ENCODE measurements at regions not wholly inside any gene's neighbourhood (a gene's known extent, or its start where the extent isn't known, plus 50 kb on each side); places are given as distances from the start of the nearest gene placed in this dataset.
"Not testable (repeated sequence)": the region's sequence is repeated elsewhere in the genome, so short reads cannot be mapped to it uniquely, and the experiment has no call there.

DNA sequence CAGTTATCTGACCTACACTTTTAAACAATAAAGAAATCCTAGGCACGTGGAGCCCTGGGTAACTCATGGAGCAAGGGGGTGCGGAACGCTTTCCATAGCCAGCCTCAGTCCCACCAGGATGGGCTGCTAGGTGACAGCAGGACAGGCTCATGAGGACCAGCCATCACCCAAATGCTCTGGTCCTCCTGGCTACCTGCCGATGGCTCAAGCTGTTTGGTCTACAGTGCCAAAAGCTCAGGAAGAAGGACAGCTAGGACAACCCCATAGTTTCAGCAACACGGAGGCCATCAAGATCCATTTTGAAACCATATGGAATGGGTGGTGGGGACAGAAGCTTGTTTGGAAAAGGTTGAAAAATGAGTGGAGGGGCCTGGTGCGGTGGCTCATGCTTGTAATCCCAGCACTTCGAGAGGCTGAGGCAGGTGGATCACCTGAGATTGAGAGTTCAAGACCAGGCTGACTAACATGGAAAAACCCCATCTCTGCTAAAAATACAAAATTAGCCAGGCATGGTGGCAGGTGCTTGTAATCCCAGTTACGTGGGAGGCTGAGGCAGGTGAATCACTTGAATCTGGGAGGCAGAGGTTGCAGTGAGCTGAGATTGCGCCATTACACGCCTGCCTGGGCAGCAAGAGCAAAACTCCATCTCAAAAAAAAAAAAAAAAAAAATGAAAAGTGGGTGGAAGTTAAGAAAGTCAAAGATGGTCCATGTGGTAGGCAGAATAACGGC is 93.7 kb upstream of the ALDH3B2 start:
- DNase-seq = not testable (repeated sequence)

DNA sequence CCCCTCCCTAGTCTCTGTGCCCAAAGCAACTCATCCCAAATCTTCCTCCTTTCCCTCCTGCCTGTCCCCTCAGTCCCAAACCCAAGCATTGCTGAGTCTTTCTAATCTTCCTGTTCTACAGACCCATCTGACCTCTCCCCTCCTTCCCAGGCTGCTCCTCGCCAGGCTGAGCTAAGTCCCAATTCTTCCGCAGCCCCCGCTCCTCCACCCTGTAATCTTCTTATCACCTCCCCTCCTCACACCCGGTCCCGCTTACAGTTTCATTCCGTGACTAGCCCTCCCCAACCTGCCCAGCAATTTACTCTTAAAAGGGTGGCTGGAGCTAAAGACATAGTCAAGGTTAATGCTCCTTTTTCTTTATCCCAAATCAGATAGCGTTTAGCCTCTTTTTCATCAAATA is 86.8 kb upstream of the ALDH3B2 start:
- DNase-seq = not testable (repeated sequence)

DNA sequence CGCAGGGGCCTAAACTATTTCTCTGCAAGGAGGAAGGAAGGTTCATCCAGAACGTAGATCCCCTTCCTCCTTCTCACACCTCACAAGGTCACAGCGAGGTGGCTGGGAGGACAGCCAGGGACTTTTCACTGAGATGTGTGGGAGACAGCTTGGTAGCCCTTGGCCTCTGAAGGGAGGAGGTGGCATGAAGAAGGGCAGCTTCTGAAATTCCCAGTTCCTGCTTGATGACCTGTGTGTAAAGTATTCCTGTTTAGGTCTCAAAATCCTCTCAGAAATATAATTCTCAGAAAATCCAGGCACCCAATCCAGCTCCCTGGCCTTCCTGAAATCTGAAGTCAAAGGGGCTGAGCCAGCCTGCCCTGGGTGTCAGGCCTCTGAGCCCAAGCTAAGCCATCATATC is 84.9 kb upstream of the ALDH3B2 start:
- DNase-seq = not testable (repeated sequence)

DNA sequence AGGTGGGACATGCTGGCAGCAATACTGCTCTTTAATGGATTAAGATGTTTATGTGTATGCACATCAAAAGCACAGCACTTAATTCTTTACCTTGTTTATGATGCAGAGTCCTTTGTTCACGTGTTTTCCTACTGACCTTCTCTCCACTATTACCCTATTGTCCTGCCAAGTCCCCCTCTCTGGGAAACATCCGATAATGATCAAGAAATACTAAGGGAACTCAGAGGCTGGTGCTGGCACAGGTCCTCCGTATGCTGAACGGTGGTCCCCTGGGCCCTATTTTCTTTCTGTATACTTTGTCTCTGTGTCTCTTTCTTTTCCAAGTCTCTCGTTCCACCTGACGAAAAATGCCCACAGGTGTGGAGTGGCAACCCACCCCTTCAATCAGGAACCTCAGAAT is 84.0 kb upstream of the ALDH3B2 start:
- not testable (repeated sequence) for DNase-seq

DNA sequence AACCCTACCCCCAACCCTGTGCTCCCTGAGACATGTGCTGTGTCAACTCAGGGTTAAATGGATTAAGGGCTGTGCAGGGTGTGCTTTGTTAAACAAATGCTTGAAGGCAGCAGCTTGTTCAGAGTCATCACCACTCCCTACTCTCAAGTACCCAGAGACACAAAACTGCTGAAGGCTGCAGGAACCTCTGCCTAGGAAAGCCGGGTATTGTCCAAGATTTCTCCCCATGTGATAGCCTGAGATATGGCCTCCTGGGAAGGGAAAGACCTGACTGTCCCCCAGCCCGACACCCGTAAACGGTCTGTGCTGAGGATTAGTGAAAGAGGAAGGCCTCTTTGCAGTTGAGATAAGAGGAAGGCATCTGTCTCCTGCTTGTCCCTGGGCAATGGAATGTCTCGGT is 83.6 kb upstream of the ALDH3B2 start:
- peak in 1 of 3 experiments; percentile 57 for DNase-seq

DNA sequence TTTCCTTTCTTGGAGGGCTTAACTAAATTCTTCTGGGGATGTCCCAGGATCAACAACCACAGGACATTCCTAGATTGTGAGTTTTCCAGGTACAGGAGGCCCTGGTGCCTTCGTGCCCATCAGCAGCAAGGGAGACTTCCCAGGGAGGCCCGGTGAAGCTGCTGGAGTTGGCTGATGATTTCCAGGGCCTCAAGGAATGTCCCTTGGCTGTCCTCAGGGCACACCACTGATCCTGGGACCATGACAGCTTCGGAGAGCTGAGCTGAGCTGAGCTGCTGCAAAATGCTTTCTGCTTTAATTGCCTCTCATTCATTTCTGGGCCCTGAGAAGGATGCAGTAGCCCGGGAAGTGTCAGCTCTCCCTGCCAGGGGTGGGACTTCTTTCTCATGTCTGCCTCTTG is 79.4 kb upstream of the ALDH3B2 start:
- DNase-seq = not testable (repeated sequence)

DNA sequence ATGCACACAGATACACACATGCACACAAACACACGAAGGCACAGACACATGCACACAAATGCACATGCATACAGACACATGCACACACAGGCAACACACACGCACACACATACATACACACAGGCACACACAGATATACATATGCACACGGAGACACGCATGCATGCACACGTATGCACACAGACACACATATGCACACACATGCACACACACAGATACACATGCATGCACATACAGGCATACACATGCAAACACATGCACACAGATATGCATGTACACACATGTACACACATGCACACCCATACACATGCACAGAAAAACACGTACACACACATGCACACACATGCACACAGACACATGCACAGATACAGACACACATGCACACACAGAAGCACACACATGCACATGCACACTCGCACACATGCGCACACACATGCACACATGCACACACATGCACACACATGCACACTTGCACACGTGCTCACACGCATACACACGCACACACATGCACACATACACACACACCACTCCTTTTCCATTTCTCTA is 70.8 kb upstream of the ALDH3B2 start:
- no peak for DNase-seq

DNA sequence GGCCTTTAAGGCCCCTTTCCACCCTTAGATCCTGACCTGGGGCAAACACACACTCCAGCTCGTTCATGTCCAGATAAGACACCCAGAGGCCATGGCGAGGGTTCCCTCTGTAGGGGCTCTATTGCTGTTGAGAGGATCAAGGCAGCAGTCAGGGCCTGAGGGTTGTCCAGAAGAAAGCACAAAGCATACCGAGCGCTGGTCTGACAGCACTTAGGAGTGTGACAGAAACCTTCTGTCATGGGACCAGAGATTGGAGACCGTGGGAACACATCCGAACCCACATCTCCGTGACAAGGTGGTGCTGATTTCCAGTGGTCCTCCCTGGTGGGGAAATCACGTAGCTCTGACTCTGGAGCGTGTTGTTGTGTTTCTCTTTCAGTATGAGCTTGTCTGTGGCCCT is 69.8 kb upstream of the ALDH3B2 start:
- DNase-seq = not testable (repeated sequence)

DNA sequence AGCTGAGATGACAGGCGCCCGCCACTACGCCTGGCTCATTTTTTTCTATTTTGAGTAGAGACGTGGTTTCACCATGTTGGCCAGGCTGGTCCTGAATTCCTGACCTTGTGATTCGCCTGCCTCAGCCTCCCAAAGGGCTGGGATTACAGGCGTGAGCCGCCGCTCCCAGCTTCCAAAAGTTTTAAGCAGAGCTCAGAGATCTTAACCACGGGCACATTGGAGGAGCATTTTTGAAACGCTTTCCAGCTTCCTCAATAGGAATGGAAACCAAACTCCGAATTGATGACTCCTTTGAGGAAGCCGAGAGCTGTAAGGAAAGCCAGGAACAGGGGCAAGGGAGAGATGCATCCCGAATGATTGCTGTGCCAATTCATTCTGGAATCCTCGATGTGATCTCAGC is 63.8 kb upstream of the ALDH3B2 start:
- DNase-seq = not testable (repeated sequence)

DNA sequence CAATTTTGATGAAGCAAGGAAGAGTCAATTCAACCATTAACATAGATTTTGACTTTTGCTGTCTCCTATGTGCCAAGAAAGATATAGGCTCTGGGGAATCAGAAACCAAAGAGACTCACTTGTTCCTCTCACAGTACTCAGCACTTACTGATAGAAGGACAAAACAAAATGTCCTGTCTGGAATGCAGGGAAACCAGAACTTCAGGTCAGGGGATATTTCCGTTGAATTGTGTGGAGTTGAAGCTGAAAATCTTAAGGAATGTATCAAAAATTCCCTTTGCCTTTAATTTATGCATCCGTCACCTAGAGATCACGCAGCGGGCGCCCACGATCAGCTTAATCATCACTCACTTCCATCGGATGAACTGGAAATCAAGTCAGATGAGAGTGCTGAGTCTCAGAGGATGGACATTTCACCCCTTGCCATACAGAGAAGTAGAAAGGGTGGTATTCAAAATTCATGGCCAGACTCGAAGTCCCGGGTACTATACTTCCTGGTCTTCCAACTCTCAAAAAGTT is 63.2 kb upstream of the ALDH3B2 start:
- not testable (repeated sequence) for DNase-seq

DNA sequence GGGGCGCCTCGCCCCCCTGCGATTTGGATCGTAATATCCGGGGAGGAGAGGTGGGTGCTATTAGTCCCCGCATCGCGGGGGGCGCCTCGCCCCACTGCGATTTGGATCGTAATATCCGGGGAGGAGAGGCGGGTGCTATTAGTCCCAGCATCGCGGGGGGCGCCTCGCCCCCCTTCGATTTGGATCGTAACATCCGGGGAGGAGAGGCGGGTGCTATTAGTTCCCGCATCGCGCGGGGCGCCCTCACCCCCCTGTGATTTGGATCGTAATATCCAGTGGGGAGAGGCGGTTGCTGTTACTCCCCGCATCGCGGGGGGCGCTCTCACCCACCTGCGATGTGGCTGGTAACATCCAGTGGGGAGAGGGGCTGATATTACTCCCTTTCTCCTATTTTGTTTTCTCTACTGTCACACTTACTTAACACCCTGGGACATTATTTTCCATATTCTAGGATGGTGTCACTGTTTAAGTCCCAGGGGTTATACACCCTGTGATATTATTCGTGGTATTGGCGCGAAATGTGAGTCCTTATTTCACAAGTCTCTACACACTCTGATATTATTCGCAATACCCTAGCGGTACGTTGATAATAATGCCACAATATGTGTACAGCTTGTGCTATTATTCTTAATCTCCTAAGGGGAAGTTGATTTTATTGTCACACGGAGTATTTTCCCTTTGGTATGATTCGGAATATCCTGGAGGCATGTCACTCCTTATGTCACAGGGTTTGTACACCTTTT is 57.8 kb upstream of the ALDH3B2 start:
- DNase-seq = peak in 2 of 3 experiments; percentile 65 to 73

DNA sequence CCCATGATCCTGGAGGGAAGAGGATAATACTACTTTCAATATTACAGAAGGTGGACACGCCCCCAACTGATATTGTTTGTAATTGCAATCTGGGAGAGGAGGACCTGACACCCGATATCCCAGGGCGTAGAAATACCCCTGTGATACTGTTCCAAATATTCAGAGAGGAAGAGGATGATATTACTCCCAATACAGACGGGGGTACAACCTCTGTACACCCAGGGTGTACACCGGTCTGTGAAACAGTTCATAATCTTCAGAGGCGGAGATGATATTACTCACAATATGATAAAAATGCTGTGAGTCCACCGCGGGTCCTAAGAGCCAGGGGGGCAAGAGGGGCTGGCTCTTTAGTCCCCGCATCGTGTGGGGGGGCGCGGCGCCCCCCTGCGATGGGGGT is 57.2 kb upstream of the ALDH3B2 start:
- peak in 2 of 3 experiments; percentile 27 to 33 for DNase-seq

DNA sequence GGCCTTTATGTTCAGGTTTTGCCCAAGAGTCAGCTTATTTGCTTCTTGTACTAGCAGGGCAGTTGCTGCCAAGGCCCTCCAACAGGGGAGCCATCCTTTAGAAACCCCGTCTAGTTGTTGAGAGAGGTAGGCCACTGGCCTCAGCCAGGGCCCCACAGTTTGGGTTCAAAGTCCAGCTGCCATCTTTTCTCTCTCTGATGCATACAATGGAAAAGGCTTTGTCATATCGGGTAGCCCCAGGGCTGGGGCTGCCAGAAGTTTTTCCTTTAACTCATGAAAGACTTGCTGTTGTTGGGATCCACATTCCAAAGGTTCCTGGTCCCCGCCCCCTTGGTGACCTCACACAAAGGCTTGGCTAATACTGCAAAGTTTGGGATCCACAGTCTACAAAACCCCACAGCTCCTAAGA is 53.7 kb upstream of the ALDH3B2 start:
- DNase-seq = not testable (repeated sequence)

DNA sequence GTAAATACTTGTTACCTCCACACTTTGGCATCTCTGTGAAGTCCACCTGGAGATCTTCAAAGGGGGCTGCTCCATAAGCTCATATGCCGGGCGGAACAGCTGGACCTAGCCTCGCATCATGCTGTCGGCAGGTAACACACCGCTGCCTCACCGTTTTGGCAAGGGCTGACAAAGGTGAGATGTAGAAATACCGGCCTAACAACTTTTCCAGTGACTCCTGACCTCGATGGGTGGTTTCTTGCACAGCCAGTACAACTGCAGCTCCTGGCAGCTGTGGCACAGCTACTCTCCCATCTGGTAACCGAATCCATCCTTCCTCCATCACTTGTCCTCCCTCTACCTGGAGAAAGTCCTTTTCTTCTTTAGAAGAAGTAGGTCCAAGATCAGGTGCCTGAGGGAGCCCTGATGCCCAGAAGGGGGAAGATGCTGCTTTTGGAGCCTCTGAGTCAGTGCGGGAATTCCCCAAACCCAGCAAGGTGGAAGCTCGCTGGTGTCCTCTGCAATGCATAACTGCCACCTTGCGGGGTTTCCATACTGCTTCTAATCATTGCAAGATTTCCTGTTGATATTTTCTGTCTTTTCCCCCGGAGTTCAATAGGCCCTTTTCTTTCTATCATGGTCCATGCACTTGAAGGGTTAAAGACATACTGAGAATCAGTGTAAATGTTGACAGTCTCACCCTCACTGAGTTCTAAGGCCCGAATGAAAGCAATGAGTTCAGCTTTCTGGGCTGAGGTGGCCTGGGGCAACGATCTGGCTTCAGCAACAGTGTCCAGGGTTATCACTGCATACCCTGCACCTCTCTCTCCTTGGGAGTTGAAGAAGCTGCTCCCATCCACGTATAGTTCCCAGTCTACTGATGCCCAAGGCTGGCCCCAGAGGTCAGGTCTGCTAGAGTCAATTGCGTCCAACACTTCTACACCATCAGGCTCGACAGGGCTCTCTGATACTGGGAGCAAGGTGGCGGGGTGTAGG is 52.9 kb upstream of the ALDH3B2 start:
- DNase-seq = not testable (repeated sequence)
